ENCODE measurements at regions not wholly inside any gene's neighbourhood (a gene's known extent, or its start where the extent isn't known, plus 50 kb on each side); places are given as distances from the start of the nearest gene placed in this dataset.
"Not testable (repeated sequence)": the region's sequence is repeated elsewhere in the genome, so short reads cannot be mapped to it uniquely, and the experiment has no call there.

DNA sequence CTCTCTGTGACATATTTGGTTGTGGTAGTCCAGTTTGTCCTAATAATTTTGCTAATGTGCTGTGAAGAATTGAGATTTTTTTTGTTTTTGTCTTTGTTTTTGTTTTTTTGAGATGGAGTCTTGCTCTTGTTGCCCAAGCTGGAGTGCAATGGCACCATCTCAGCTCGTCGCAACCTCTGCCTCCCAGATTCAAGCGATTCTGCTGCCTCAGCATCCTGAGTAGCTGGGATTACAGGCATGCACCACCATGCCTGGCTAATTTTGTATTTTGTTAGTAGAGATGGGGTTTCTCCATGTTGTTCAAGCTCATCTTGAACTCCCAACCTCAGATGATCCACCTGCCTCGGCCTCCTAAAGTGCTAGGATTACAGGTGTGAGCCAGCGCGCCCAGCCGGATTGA lies 73.4 kb downstream of the FAM50B start:
- TF ChIP-seq, protein P1, sequence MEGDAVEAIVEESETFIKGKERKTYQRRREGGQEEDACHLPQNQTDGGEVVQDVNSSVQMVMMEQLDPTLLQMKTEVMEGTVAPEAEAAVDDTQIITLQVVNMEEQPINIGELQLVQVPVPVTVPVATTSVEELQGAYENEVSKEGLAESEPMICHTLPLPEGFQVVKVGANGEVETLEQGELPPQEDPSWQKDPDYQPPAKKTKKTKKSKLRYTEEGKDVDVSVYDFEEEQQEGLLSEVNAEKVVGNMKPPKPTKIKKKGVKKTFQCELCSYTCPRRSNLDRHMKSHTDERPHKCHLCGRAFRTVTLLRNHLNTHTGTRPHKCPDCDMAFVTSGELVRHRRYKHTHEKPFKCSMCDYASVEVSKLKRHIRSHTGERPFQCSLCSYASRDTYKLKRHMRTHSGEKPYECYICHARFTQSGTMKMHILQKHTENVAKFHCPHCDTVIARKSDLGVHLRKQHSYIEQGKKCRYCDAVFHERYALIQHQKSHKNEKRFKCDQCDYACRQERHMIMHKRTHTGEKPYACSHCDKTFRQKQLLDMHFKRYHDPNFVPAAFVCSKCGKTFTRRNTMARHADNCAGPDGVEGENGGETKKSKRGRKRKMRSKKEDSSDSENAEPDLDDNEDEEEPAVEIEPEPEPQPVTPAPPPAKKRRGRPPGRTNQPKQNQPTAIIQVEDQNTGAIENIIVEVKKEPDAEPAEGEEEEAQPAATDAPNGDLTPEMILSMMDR (IDR thresholded peaks at IDR 0.05; ENCODE audit: low read depth, low read length, poor library complexity, severe bottlenecking) = not testable (repeated sequence)
- TF ChIP-seq EZH2phosphoT487 (IDR thresholded peaks at IDR 0.05; ENCODE audit: borderline replicate concordance, low read length) = not testable (repeated sequence)

All from DOHH2 (cell line).